Trophoblast cell (in vitro differentiated cells and primary cell): ENCODE measurements at regions not wholly inside any gene's neighbourhood (a gene's known extent, or its start where the extent isn't known, plus 50 kb on each side); places are given as distances from the start of the nearest gene placed in this dataset.

ENCODE experiments used
- DNase-seq, 2 donors: peaks; one replicate each; pipeline ENCODE4 v3.0.0-alpha.2; 2016
- H2AFZ ChIP-seq: 2 replicates; pipeline ENCODE4 v1.6.1; 2013; ENCODE audit warnings: low read length, moderate library complexity, mild to moderate bottlenecking; ENCODE audit not compliant: insufficient read depth, poor library complexity
- H2AK5ac ChIP-seq: 2 replicates; pipeline ENCODE4 v1.6.1; 2013; ENCODE audit warnings: mild to moderate bottlenecking, low read length
- H2BK120ac ChIP-seq: 2 replicates; pipeline ENCODE4 v1.6.1; 2013; ENCODE audit warnings: low read length, mild to moderate bottlenecking, moderate library complexity; ENCODE audit not compliant: insufficient read depth, poor library complexity
- H2BK12ac ChIP-seq: 2 replicates; pipeline ENCODE4 v1.6.1; 2013; ENCODE audit warnings: mild to moderate bottlenecking, low read length, moderate library complexity
- H2BK5ac ChIP-seq: 2 replicates; pipeline ENCODE4 v1.6.1; 2013; ENCODE audit warnings: low read length, low read depth, moderate library complexity, mild to moderate bottlenecking; ENCODE audit not compliant: poor library complexity
- H3K14ac ChIP-seq: 2 replicates; pipeline ENCODE4 v1.6.1; 2013; ENCODE audit warnings: mild to moderate bottlenecking, low read length
- H3K18ac ChIP-seq: 2 replicates; pipeline ENCODE4 v1.6.1; 2013; ENCODE audit warnings: mild to moderate bottlenecking, low read length
- H3K23ac ChIP-seq: 2 replicates; pipeline ENCODE4 v1.6.1; 2013; ENCODE audit warnings: low read length
- H3K27ac ChIP-seq: 2 replicates; pipeline ENCODE4 v1.5.1; 2013; ENCODE audit warnings: low read depth, mild to moderate bottlenecking, inconsistent platforms, low read length, moderate library complexity
- H3K27me3 ChIP-seq: 2 replicates; pipeline ENCODE4 v1.6.1; 2013; ENCODE audit warnings: inconsistent platforms, mild to moderate bottlenecking, low read length, moderate library complexity; ENCODE audit not compliant: insufficient read depth
- H3K36me3 ChIP-seq, 2 experiments: 1 replicate in 1 of 2; 2 replicates in 1 of 2; pipeline ENCODE4 v1.6.1; 2013; ENCODE audit warnings: low read length in 2 of 2, mild to moderate bottlenecking in 2 of 2, moderate library complexity in 1 of 2; ENCODE audit not compliant: insufficient read depth in 2 of 2, control insufficient read depth in 1 of 2
- H3K4ac ChIP-seq: 2 replicates; pipeline ENCODE4 v1.6.1; 2013; ENCODE audit warnings: low read depth, mild to moderate bottlenecking, low read length, moderate library complexity
- H3K4me1 ChIP-seq, 2 experiments: 1 replicate in 1 of 2; 2 replicates in 1 of 2; pipeline ENCODE4 v1.6.1; 2013; ENCODE audit warnings: low read length in 2 of 2, mild to moderate bottlenecking in 2 of 2, moderate library complexity in 1 of 2; ENCODE audit not compliant: insufficient read depth in 2 of 2, control insufficient read depth in 1 of 2
- H3K4me2 ChIP-seq: 2 replicates; pipeline ENCODE4 v1.6.1; 2013; ENCODE audit warnings: inconsistent platforms, mild to moderate bottlenecking, low read length, moderate library complexity
- H3K4me3 ChIP-seq: 2 replicates; pipeline ENCODE4 v1.5.1; 2013; ENCODE audit warnings: mild to moderate bottlenecking, low read depth, low read length, inconsistent platforms
- H3K79me1 ChIP-seq: one replicate; pipeline ENCODE4 v1.6.1; 2013; ENCODE audit warnings: low read length
- H3K79me2 ChIP-seq: 2 replicates; pipeline ENCODE4 v1.6.1; 2013; ENCODE audit warnings: low read length, mild to moderate bottlenecking; ENCODE audit not compliant: control insufficient read depth, insufficient read depth, poor library complexity
- H3K9ac ChIP-seq: 2 replicates; pipeline ENCODE4 v1.6.1; 2013; ENCODE audit warnings: mild to moderate bottlenecking, low read length
- H3K9me3 ChIP-seq: 2 replicates; pipeline ENCODE4 v1.6.1; 2013; ENCODE audit warnings: low read depth, mild to moderate bottlenecking, control low read depth, inconsistent platforms, low read length; ENCODE audit not compliant: insufficient read depth
- H4K12ac ChIP-seq: 2 replicates; pipeline ENCODE4 v1.6.1; 2013; ENCODE audit warnings: low read depth, mild to moderate bottlenecking, low read length, moderate library complexity
- H4K8ac ChIP-seq: 2 replicates; pipeline ENCODE4 v1.6.1; 2013; ENCODE audit warnings: low read depth, mild to moderate bottlenecking, low read length, moderate library complexity
- H4K91ac ChIP-seq: one replicate; pipeline ENCODE4 v1.6.1; 2013; ENCODE audit warnings: low read depth, mild to moderate bottlenecking, low read length, moderate library complexity
- WGBS: extraction: QIAGEN DNeasy Blood & Tissue Kit; methylation state at CpG from one replicate; pipeline ENCODE4 v1.1.7; 2013; ENCODE audit warnings: missing lambda C conversion rate; ENCODE audit not compliant: insufficient read length, insufficient coverage; ENCODE audit errors: extremely low coverage; 5-methylcytosine and 5-hydroxymethylcytosine counted together

DNA sequence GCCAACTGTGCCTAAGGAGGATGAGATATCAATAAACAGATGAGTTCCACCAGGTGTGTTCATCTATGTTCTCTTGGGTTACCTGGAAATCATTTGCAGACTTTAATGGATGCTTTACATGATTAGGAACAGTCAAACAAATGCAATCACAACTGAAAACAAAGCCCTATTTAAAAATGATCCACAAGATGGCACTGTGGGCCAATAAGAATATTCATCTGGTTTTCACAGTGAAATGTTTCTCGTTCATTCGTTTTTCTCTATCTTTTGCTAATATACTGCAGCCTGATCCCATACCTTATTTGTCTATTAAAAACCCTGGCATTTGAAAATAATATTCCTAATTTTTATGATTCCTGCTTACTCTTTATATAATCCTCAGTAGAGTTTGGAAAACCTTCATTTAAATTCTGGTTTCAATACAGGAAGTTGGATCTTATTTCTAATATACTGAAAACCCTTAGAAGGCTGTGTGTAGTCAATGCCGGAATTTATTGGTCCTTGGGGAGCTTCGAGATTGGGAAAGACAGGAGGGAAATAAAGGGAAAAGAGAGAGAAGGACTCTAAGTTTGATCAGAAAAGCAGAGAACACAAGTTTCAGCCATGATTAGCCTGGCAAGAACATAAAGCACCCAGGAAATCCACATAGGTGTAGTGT lies 63.8 kb upstream of the TAPT1 start:
- H3K9ac ChIP-seq: no peak overlapping the region
- H3K27ac ChIP-seq: no peak overlapping the region
- no CpG with 5 or more reads among the region's 4 CpGs for WGBS
- no peak overlapping the region for H4K91ac ChIP-seq
- H2BK12ac ChIP-seq: no peak overlapping the region
- no peak overlapping the region for H3K23ac ChIP-seq
- H3K18ac ChIP-seq: no peak overlapping the region
- no peak overlapping the region for H2BK5ac ChIP-seq
- H3K4me1 ChIP-seq: no peaks in the 10 kb centered on the region
- H4K12ac ChIP-seq: no peak overlapping the region
- H3K27me3 ChIP-seq: no peaks in the 10 kb centered on the region
- no peaks in the 10 kb centered on the region for H3K36me3 ChIP-seq
- DNase-seq: peak in 1 of 2 donors; percentile 67
- H3K4me3 ChIP-seq: no peak overlapping the region
- no peaks in the 10 kb centered on the region for H3K79me1 ChIP-seq
- H3K14ac ChIP-seq: no peak overlapping the region
- H2AFZ ChIP-seq: no peak overlapping the region
- no peaks in the 10 kb centered on the region for H3K9me3 ChIP-seq
- H3K4ac ChIP-seq: no peak overlapping the region
- H2BK120ac ChIP-seq: no peak overlapping the region
- H4K8ac ChIP-seq: no peak overlapping the region
- H3K4me2 ChIP-seq: no peak overlapping the region
- H2AK5ac ChIP-seq: no peak overlapping the region
- H3K79me2 ChIP-seq: no peaks in the 10 kb centered on the region

DNA sequence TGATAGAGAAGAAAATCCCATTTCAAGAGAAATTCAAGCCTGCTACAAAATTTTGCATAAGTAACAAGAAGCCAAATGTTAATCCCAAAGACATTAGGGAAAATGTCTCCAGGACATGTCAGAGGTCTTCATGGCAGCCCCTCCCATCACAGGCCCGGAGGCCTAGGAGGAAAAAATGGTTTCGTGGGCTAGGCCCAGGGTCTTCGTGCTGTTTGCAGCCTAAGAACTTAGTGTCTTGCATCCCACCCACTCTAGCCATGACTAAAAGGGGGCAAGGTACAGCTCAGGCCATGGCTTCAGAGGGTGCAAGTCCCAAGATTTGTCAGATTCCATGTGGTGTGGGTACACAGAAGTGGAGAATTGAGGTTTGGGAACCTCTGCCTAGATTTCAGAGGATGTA lies 57.8 kb upstream of the TAPT1 start:
- H3K36me3 ChIP-seq: no peaks in the 10 kb centered on the region
- no peak overlapping the region for H2BK5ac ChIP-seq
- peaks cover 5% of the 10 kb centered on the region for H3K9me3 ChIP-seq
- no peak overlapping the region for H2BK120ac ChIP-seq
- no CpG with 5 or more reads among the region's 3 CpGs for WGBS
- no peak overlapping the region for H4K91ac ChIP-seq
- no peaks in the 10 kb centered on the region for H3K79me2 ChIP-seq
- no peak overlapping the region for H2AFZ ChIP-seq
- H3K4ac ChIP-seq: no peak overlapping the region
- H3K9ac ChIP-seq: no peak overlapping the region
- H3K27ac ChIP-seq: no peak overlapping the region
- no peak for DNase-seq
- no peak overlapping the region for H3K23ac ChIP-seq
- no peak overlapping the region for H3K4me2 ChIP-seq
- no peak overlapping the region for H3K4me3 ChIP-seq
- H3K14ac ChIP-seq: no peak overlapping the region
- no peak overlapping the region for H2BK12ac ChIP-seq
- H3K18ac ChIP-seq: no peak overlapping the region
- no peaks in the 10 kb centered on the region for H3K79me1 ChIP-seq
- H2AK5ac ChIP-seq: no peak overlapping the region
- H3K4me1 ChIP-seq: peaks cover 0 to 1% of the 10 kb centered on the region in 2 experiments
- no peak overlapping the region for H4K12ac ChIP-seq
- no peak overlapping the region for H4K8ac ChIP-seq
- H3K27me3 ChIP-seq: no peaks in the 10 kb centered on the region

GRCh38 chr4:16278178-16278577 lies 51.9 kb upstream of the TAPT1 start:
- WGBS: no CpG with 5 or more reads among the region's 1 CpG
- H2BK5ac ChIP-seq: no peak overlapping the region
- H3K79me1 ChIP-seq: no peaks in the 10 kb centered on the region
- no peaks in the 10 kb centered on the region for H3K27me3 ChIP-seq
- no peak overlapping the region for H4K12ac ChIP-seq
- peaks cover 0 to 2% of the 10 kb centered on the region in 2 experiments for H3K36me3 ChIP-seq
- no peak overlapping the region for H2AFZ ChIP-seq
- no peaks in the 10 kb centered on the region for H3K79me2 ChIP-seq
- no peak overlapping the region for H2BK12ac ChIP-seq
- H3K4me1 ChIP-seq: peaks cover 0 to 1% of the 10 kb centered on the region in 2 experiments
- H2BK120ac ChIP-seq: no peak overlapping the region
- H3K9me3 ChIP-seq: peaks cover 6% of the 10 kb centered on the region
- no peak overlapping the region for H4K91ac ChIP-seq
- H2AK5ac ChIP-seq: no peak overlapping the region
- H3K4ac ChIP-seq: no peak overlapping the region
- no peak overlapping the region for H3K9ac ChIP-seq
- no peak overlapping the region for H3K27ac ChIP-seq
- H4K8ac ChIP-seq: no peak overlapping the region
- H3K14ac ChIP-seq: no peak overlapping the region
- no peak overlapping the region for H3K4me2 ChIP-seq
- DNase-seq: no peak
- no peak overlapping the region for H3K18ac ChIP-seq
- no peak overlapping the region for H3K23ac ChIP-seq
- no peak overlapping the region for H3K4me3 ChIP-seq
